ENCODE measurements at regions not wholly inside any gene's neighbourhood (a gene's known extent, or its start where the extent isn't known, plus 50 kb on each side); places are given as distances from the start of the nearest gene placed in this dataset.

DNA sequence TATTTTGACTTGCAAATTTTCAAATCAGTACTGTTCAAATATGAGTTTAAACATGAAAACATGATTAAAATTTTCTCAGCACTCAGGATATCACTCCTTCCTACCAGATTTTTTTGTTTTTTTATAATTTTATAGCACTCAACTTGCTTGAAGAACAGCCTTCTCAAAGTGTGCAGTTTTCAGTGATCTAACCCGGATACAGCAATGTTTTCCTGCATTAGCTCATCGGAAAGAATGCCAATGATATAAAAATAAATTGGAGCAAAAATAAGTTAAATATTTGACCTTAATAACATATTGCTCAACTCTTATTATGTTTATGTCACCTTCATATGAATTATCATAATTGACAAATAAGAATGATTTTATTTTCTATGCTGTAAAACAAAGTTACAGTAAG is 766.8 kb downstream of the USP25 start:
- H2AFZ ChIP-seq (ENCODE audit: insufficient read depth, low read length, poor library complexity), result no peak overlapping the region
- no peak overlapping the region for H2BK120ac ChIP-seq (ENCODE audit: insufficient read depth, low read length, poor library complexity)
- no peak overlapping the region for H3K27ac ChIP-seq (ENCODE audit: low read depth, low read length)
- H3K36me3 ChIP-seq (ENCODE audit: control insufficient read depth in 1 of 2, insufficient read depth in 2 of 2, low read length in 2 of 2), result no peaks in the 10 kb centered on the region
- no peak overlapping the region for H2AK5ac ChIP-seq (ENCODE audit: low read length)
- H2BK12ac ChIP-seq (ENCODE audit: low read length), result no peak overlapping the region
- H3K79me2 ChIP-seq (ENCODE audit: control insufficient read depth, insufficient read depth, low read length, poor library complexity), result no peaks in the 10 kb centered on the region
- H3K23ac ChIP-seq (ENCODE audit: low read length), result no peak overlapping the region
- no peaks in the 10 kb centered on the region for H3K4me1 ChIP-seq (ENCODE audit: control insufficient read depth in 1 of 2, insufficient read depth in 2 of 2, low read length in 2 of 2)
- H4K91ac ChIP-seq (ENCODE audit: low read depth, low read length), result no peak overlapping the region
- no peak overlapping the region for H3K4me3 ChIP-seq (ENCODE audit: low read depth, low read length)
- no CpG with 5 or more reads among the region's 2 CpGs for WGBS (ENCODE audit: extremely low coverage, insufficient coverage, insufficient read length)
- no peak overlapping the region for H4K12ac ChIP-seq (ENCODE audit: low read depth, low read length)
- H2BK5ac ChIP-seq (ENCODE audit: low read depth, low read length, poor library complexity), result no peak overlapping the region
- H3K27me3 ChIP-seq (ENCODE audit: insufficient read depth, low read length), result no peaks in the 10 kb centered on the region
- H3K4me2 ChIP-seq (ENCODE audit: low read length), result no peak overlapping the region
- H3K79me1 ChIP-seq (ENCODE audit: low read length), result no peaks in the 10 kb centered on the region
- H3K4ac ChIP-seq (ENCODE audit: low read depth, low read length), result no peak overlapping the region
- no peak overlapping the region for H3K18ac ChIP-seq (ENCODE audit: low read length)
- DNase-seq, result no peak
- no peak overlapping the region for H3K9ac ChIP-seq (ENCODE audit: low read length)
- no peak overlapping the region for H3K14ac ChIP-seq (ENCODE audit: low read length)
- H4K8ac ChIP-seq (ENCODE audit: low read depth, low read length), result no peak overlapping the region
- H3K9me3 ChIP-seq (ENCODE audit: insufficient read depth, low read depth, low read length), result no peaks in the 10 kb centered on the region

DNA sequence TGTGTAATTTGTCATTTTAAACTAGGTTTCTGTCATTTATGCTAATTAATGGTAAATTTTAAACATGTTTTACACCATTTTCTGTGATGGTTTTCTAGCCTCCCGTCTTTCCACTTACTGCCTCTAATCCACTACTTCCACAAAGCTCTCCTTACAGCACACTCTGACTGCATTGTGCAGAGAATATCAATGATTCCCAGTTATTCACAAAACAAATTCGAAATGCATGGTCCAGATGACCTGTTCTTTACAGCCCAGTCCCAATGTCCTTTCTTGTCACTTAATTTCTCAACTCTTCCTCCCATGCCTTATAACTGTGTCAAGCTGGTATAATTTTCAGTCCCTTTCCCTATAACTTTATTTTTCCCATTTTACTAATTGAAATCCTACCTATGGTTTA is 770.5 kb downstream of the USP25 start:
- H3K79me2 ChIP-seq (ENCODE audit: control insufficient read depth, insufficient read depth, low read length, poor library complexity), result no peaks in the 10 kb centered on the region
- H3K14ac ChIP-seq (ENCODE audit: low read length), result no peak overlapping the region
- no peak overlapping the region for H2AFZ ChIP-seq (ENCODE audit: insufficient read depth, low read length, poor library complexity)
- no peak for DNase-seq
- H3K4me3 ChIP-seq (ENCODE audit: low read depth, low read length), result no peak overlapping the region
- H3K4me2 ChIP-seq (ENCODE audit: low read length), result no peak overlapping the region
- no peaks in the 10 kb centered on the region for H3K27me3 ChIP-seq (ENCODE audit: insufficient read depth, low read length)
- H3K18ac ChIP-seq (ENCODE audit: low read length), result no peak overlapping the region
- H3K23ac ChIP-seq (ENCODE audit: low read length), result no peak overlapping the region
- H3K4me1 ChIP-seq (ENCODE audit: control insufficient read depth in 1 of 2, insufficient read depth in 2 of 2, low read length in 2 of 2), result no peaks in the 10 kb centered on the region
- H3K4ac ChIP-seq (ENCODE audit: low read depth, low read length), result no peak overlapping the region
- no CpG with 5 or more reads among the region's 2 CpGs for WGBS (ENCODE audit: extremely low coverage, insufficient coverage, insufficient read length)
- H2BK120ac ChIP-seq (ENCODE audit: insufficient read depth, low read length, poor library complexity), result no peak overlapping the region
- H2BK5ac ChIP-seq (ENCODE audit: low read depth, low read length, poor library complexity), result no peak overlapping the region
- H3K79me1 ChIP-seq (ENCODE audit: low read length), result no peaks in the 10 kb centered on the region
- no peak overlapping the region for H2BK12ac ChIP-seq (ENCODE audit: low read length)
- H3K9me3 ChIP-seq (ENCODE audit: insufficient read depth, low read depth, low read length), result no peaks in the 10 kb centered on the region
- H4K91ac ChIP-seq (ENCODE audit: low read depth, low read length), result no peak overlapping the region
- no peak overlapping the region for H3K27ac ChIP-seq (ENCODE audit: low read depth, low read length)
- no peak overlapping the region for H4K12ac ChIP-seq (ENCODE audit: low read depth, low read length)
- H4K8ac ChIP-seq (ENCODE audit: low read depth, low read length), result no peak overlapping the region
- H2AK5ac ChIP-seq (ENCODE audit: low read length), result no peak overlapping the region
- no peak overlapping the region for H3K9ac ChIP-seq (ENCODE audit: low read length)
- H3K36me3 ChIP-seq (ENCODE audit: control insufficient read depth in 1 of 2, insufficient read depth in 2 of 2, low read length in 2 of 2), result no peaks in the 10 kb centered on the region

GRCh38 chr21:16502273-16502672 is 772.5 kb downstream of the USP25 start:
- no peak overlapping the region for H3K23ac ChIP-seq (ENCODE audit: low read length)
- no peaks in the 10 kb centered on the region for H3K79me2 ChIP-seq (ENCODE audit: control insufficient read depth, insufficient read depth, low read length, poor library complexity)
- no peak overlapping the region for H2AK5ac ChIP-seq (ENCODE audit: low read length)
- no peaks in the 10 kb centered on the region for H3K36me3 ChIP-seq (ENCODE audit: control insufficient read depth in 1 of 2, insufficient read depth in 2 of 2, low read length in 2 of 2)
- H4K91ac ChIP-seq (ENCODE audit: low read depth, low read length), result no peak overlapping the region
- no peak overlapping the region for H2BK5ac ChIP-seq (ENCODE audit: low read depth, low read length, poor library complexity)
- no CpG with 5 or more reads among the region's 6 CpGs for WGBS (ENCODE audit: extremely low coverage, insufficient coverage, insufficient read length)
- H3K9me3 ChIP-seq (ENCODE audit: insufficient read depth, low read depth, low read length), result no peaks in the 10 kb centered on the region
- no peak overlapping the region for H4K12ac ChIP-seq (ENCODE audit: low read depth, low read length)
- no peak overlapping the region for H3K9ac ChIP-seq (ENCODE audit: low read length)
- no peak for DNase-seq
- H3K4me3 ChIP-seq (ENCODE audit: low read depth, low read length), result no peak overlapping the region
- H3K14ac ChIP-seq (ENCODE audit: low read length), result no peak overlapping the region
- no peak overlapping the region for H2AFZ ChIP-seq (ENCODE audit: insufficient read depth, low read length, poor library complexity)
- H3K4ac ChIP-seq (ENCODE audit: low read depth, low read length), result no peak overlapping the region
- H2BK120ac ChIP-seq (ENCODE audit: insufficient read depth, low read length, poor library complexity), result no peak overlapping the region
- no peaks in the 10 kb centered on the region for H3K4me1 ChIP-seq (ENCODE audit: control insufficient read depth in 1 of 2, insufficient read depth in 2 of 2, low read length in 2 of 2)
- no peak overlapping the region for H4K8ac ChIP-seq (ENCODE audit: low read depth, low read length)
- no peak overlapping the region for H3K18ac ChIP-seq (ENCODE audit: low read length)
- H3K27ac ChIP-seq (ENCODE audit: low read depth, low read length), result no peak overlapping the region
- H2BK12ac ChIP-seq (ENCODE audit: low read length), result no peak overlapping the region
- H3K27me3 ChIP-seq (ENCODE audit: insufficient read depth, low read length), result no peaks in the 10 kb centered on the region
- no peak overlapping the region for H3K4me2 ChIP-seq (ENCODE audit: low read length)
- H3K79me1 ChIP-seq (ENCODE audit: low read length), result no peaks in the 10 kb centered on the region

DNA sequence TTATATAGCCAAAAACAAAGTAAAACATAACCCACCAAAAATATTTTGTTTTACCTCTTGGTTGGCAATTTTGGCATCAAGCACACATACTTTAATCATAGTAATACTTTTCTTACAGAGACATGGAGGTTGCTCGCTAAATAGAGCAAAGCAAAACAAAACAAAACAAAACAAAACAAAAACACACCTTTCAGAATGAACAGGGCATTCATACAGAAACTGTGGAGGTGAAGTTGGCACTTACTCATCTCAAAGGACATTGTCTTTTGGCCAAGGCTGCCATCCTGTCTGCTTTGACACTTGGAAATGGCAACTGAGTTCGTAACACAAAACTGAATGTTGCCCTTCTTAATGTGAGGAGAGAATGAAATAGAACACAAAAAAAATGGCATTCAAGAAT is 773.1 kb downstream of the USP25 start:
- H3K18ac ChIP-seq (ENCODE audit: low read length), result no peak overlapping the region
- H3K4me1 ChIP-seq (ENCODE audit: control insufficient read depth in 1 of 2, insufficient read depth in 2 of 2, low read length in 2 of 2), result no peaks in the 10 kb centered on the region
- H3K4ac ChIP-seq (ENCODE audit: low read depth, low read length), result no peak overlapping the region
- H3K79me1 ChIP-seq (ENCODE audit: low read length), result no peaks in the 10 kb centered on the region
- no peak overlapping the region for H2BK12ac ChIP-seq (ENCODE audit: low read length)
- no CpG with 5 or more reads among the region's 2 CpGs for WGBS (ENCODE audit: extremely low coverage, insufficient coverage, insufficient read length)
- H2AFZ ChIP-seq (ENCODE audit: insufficient read depth, low read length, poor library complexity), result no peak overlapping the region
- no peak overlapping the region for H4K91ac ChIP-seq (ENCODE audit: low read depth, low read length)
- no peak overlapping the region for H3K4me3 ChIP-seq (ENCODE audit: low read depth, low read length)
- no peaks in the 10 kb centered on the region for H3K27me3 ChIP-seq (ENCODE audit: insufficient read depth, low read length)
- no peaks in the 10 kb centered on the region for H3K36me3 ChIP-seq (ENCODE audit: control insufficient read depth in 1 of 2, insufficient read depth in 2 of 2, low read length in 2 of 2)
- H4K12ac ChIP-seq (ENCODE audit: low read depth, low read length), result no peak overlapping the region
- H2AK5ac ChIP-seq (ENCODE audit: low read length), result no peak overlapping the region
- H3K27ac ChIP-seq (ENCODE audit: low read depth, low read length), result no peak overlapping the region
- H3K14ac ChIP-seq (ENCODE audit: low read length), result no peak overlapping the region
- H2BK5ac ChIP-seq (ENCODE audit: low read depth, low read length, poor library complexity), result no peak overlapping the region
- H4K8ac ChIP-seq (ENCODE audit: low read depth, low read length), result no peak overlapping the region
- H3K4me2 ChIP-seq (ENCODE audit: low read length), result no peak overlapping the region
- no peak overlapping the region for H3K23ac ChIP-seq (ENCODE audit: low read length)
- H2BK120ac ChIP-seq (ENCODE audit: insufficient read depth, low read length, poor library complexity), result no peak overlapping the region
- H3K9ac ChIP-seq (ENCODE audit: low read length), result no peak overlapping the region
- DNase-seq, result no peak
- H3K79me2 ChIP-seq (ENCODE audit: control insufficient read depth, insufficient read depth, low read length, poor library complexity), result no peaks in the 10 kb centered on the region
- no peaks in the 10 kb centered on the region for H3K9me3 ChIP-seq (ENCODE audit: insufficient read depth, low read depth, low read length)
